T-helper 1 cell (primary cell): ENCODE measurements at regions not wholly inside any gene's neighbourhood (a gene's known extent, or its start where the extent isn't known, plus 50 kb on each side); places are given as distances from the start of the nearest gene placed in this dataset.

Experiments
- DNase-seq, 5 donors: peaks; one replicate each; pipeline ENCODE4 v3.0.0-alpha.2; 2012 to 2020

- DNase-seq, result no peak
Measured at GRCh38 chr6:122307577-122307976, 91.9 kb upstream of the HSF2 start.

- DNase-seq, result no peak
Measured at GRCh38 chr6:122308074-122308473, 91.4 kb upstream of the HSF2 start.

- DNase-seq, result no peak
Measured at GRCh38 chr6:122315842-122316241, 83.6 kb upstream of the HSF2 start.

GRCh38 chr6:122322824-122323223 is 76.6 kb upstream of the HSF2 start:
- peak in 1 of 5 donors; percentile 1 for DNase-seq

- DNase-seq, result peak in 1 of 5 donors; percentile 0
Measured at GRCh38 chr6:122323361-122323760, 76.1 kb upstream of the HSF2 start.

- no peak for DNase-seq
Measured at GRCh38 chr6:122330315-122330714, 69.1 kb upstream of the HSF2 start.

GRCh38 chr6:122337645-122338044 is 61.8 kb upstream of the HSF2 start:
- DNase-seq, result no peak

GRCh38 chr6:122339661-122340060 is 59.8 kb upstream of the HSF2 start:
- DNase-seq, result no peak

- DNase-seq, result no peak
Measured at GRCh38 chr6:122347280-122347679, 52.2 kb upstream of the HSF2 start.

- DNase-seq, result no peak
Measured at GRCh38 chr6:122347751-122348150, 51.7 kb upstream of the HSF2 start.
